Omental fat pad (tissue), 3 donors: ENCODE measurements at regions not wholly inside any gene's neighbourhood (a gene's known extent, or its start where the extent isn't known, plus 50 kb on each side); places are given as distances from the start of the nearest gene placed in this dataset.
"Not testable (repeated sequence)": the region's sequence is repeated elsewhere in the genome, so short reads cannot be mapped to it uniquely, and the experiment has no call there.

Experiments used
- ATAC-seq: fragments of 150-250 bp; one replicate; pipeline ENCODE4 v1.9.1; 2016; ENCODE audit warnings: mild to moderate bottlenecking, moderate library complexity; ENCODE audit not compliant: low FRiP score
- DNase-seq: peaks from one replicate; pipeline ENCODE4 v3.0.0-alpha.2; 2019; ENCODE audit warnings: low spot score
- CTCF ChIP-seq, 3 donors: fragments of 450-650 bp; IDR thresholded peaks; one replicate each; pipeline ENCODE4 v1.5.1; 2016 to 2017; ENCODE audit warnings: antibody characterized with exemption in 3 of 3, mild to moderate bottlenecking in 3 of 3, moderate library complexity in 2 of 3

- ATAC-seq (no peak), DNase-seq (no peak)
- TF ChIP-seq CTCF (IDR thresholded peaks at IDR 0.05) = no peak
Measured at GRCh38 chr4:120557372-120557771, 365.2 kb downstream of the PRDM5 start.

- DNase-seq (no peak), ATAC-seq (no peak)
- no peak for TF ChIP-seq CTCF (IDR thresholded peaks at IDR 0.05)
Measured at GRCh38 chr4:120555058-120555457, 367.5 kb downstream of the PRDM5 start.

GRCh38 chr4:120554086-120554485 lies 368.4 kb downstream of the PRDM5 start:
- ATAC-seq (no peak), DNase-seq (no peak)
- no peak for TF ChIP-seq CTCF (IDR thresholded peaks at IDR 0.05)

- not testable (repeated sequence) for DNase-seq, ATAC-seq
Measured at GRCh38 chr4:120550624-120551220, 371.8 kb downstream of the PRDM5 start.

- DNase-seq = no peak
- no peak for ATAC-seq
- TF ChIP-seq CTCF (IDR thresholded peaks at IDR 0.05) = no peak
Measured at GRCh38 chr4:120549011-120549570, 373.4 kb downstream of the PRDM5 start.

GRCh38 chr4:120545391-120545790 lies 377.1 kb downstream of the PRDM5 start:
- ATAC-seq (no peak), DNase-seq (no peak)
- TF ChIP-seq CTCF (IDR thresholded peaks at IDR 0.05) = no peak

- no peak for ATAC-seq
- TF ChIP-seq CTCF (IDR thresholded peaks at IDR 0.05) = no peak
- DNase-seq = no peak
Measured at GRCh38 chr4:120544838-120545237, 377.7 kb downstream of the PRDM5 start.
